Vagina (tissue), 2 donors: ENCODE measurements at regions not wholly inside any gene's neighbourhood (a gene's known extent, or its start where the extent isn't known, plus 50 kb on each side); places are given as distances from the start of the nearest gene placed in this dataset.

Experiments used
- POLR2A ChIP-seq, 2 donors: fragments of 450-650 bp; IDR thresholded peaks; one replicate each; pipeline ENCODE4 v1.6.1; 2017; ENCODE audit warnings: antibody characterized with exemption in 2 of 2, mild to moderate bottlenecking in 2 of 2, moderate library complexity in 2 of 2
- TF ChIP-seq, protein P1 (sequence below), 3 experiments: fragments of 450-650 bp in 2 of 3; fragments of 200-600 bp in 1 of 3; sonication (generic) in 1 of 3; IDR thresholded peaks; one replicate each; pipeline ENCODE4 v1.5.1; 2017 to 2019; ENCODE audit warnings: antibody characterized with exemption in 3 of 3, mild to moderate bottlenecking in 2 of 3, moderate library complexity in 2 of 3

DNA sequence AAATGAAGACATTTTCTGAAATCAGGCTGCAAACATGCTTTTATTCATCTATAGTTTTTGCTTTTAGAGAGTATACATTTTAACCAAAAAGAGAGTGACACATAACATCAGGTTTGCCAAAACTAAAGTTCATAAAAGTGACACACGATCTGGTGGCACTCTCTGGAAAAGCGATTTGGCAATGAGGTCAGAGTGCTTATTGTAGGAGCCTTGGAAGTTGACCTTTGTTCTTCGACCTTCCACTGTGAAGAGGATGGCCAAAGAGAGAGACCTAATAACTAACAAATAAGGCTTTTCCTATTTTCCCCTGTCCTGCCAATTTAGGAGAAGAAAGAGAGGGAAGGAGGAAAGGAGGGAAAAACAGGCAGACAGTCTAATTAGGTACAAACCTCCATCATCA is 230.1 kb downstream of the SIM1 start:
- TF ChIP-seq, protein P1, sequence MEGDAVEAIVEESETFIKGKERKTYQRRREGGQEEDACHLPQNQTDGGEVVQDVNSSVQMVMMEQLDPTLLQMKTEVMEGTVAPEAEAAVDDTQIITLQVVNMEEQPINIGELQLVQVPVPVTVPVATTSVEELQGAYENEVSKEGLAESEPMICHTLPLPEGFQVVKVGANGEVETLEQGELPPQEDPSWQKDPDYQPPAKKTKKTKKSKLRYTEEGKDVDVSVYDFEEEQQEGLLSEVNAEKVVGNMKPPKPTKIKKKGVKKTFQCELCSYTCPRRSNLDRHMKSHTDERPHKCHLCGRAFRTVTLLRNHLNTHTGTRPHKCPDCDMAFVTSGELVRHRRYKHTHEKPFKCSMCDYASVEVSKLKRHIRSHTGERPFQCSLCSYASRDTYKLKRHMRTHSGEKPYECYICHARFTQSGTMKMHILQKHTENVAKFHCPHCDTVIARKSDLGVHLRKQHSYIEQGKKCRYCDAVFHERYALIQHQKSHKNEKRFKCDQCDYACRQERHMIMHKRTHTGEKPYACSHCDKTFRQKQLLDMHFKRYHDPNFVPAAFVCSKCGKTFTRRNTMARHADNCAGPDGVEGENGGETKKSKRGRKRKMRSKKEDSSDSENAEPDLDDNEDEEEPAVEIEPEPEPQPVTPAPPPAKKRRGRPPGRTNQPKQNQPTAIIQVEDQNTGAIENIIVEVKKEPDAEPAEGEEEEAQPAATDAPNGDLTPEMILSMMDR (IDR thresholded peaks at IDR 0.05): no peak
- no peak for TF ChIP-seq POLR2A (IDR thresholded peaks at IDR 0.05)
